IPS-18a (cell line): ENCODE measurements at regions not wholly inside any gene's neighbourhood (a gene's known extent, or its start where the extent isn't known, plus 50 kb on each side); places are given as distances from the start of the nearest gene placed in this dataset.

Experiments
- H3K27ac ChIP-seq: one replicate; pipeline ENCODE4 v1.5.1; 2013; ENCODE audit warnings: low read length
- H3K27me3 ChIP-seq: one replicate; pipeline ENCODE4 v1.6.1; 2013; ENCODE audit warnings: mild to moderate bottlenecking, low read length; ENCODE audit not compliant: control insufficient read depth, insufficient read depth
- H3K36me3 ChIP-seq: one replicate; pipeline ENCODE4 v1.6.1; 2013; ENCODE audit warnings: low read depth, low read length; ENCODE audit not compliant: control insufficient read depth
- H3K4me1 ChIP-seq: one replicate; pipeline ENCODE4 v1.6.1; 2013; ENCODE audit warnings: low read depth, low read length; ENCODE audit not compliant: control insufficient read depth
- H3K4me3 ChIP-seq: one replicate; pipeline ENCODE4 v1.5.1; 2013; ENCODE audit warnings: low read length
- H3K9ac ChIP-seq: one replicate; pipeline ENCODE4 v1.6.1; 2013; ENCODE audit warnings: mild to moderate bottlenecking, low read length, moderate library complexity
- H3K9me3 ChIP-seq: one replicate; pipeline ENCODE4 v1.6.1; 2013; ENCODE audit warnings: low read depth, low read length; ENCODE audit not compliant: control insufficient read depth

- Histone ChIP-seq H3K9me3 (no peaks in the 10 kb centered on the region), H3K36me3 (no peaks in the 10 kb centered on the region), H3K4me1 (no peaks in the 10 kb centered on the region), H3K4me3 (no peak overlapping the region), H3K9ac (no peak overlapping the region), H3K27me3 (no peaks in the 10 kb centered on the region), H3K27ac (no peak overlapping the region)
These were observed 977.1 kb downstream of the FAT4 start for GRCh38 chr4:126291886-126292285.

- Histone ChIP-seq H3K27ac (no peak overlapping the region), H3K4me3 (no peak overlapping the region), H3K27me3 (no peaks in the 10 kb centered on the region), H3K4me1 (no peaks in the 10 kb centered on the region), H3K9ac (no peak overlapping the region), H3K9me3 (peaks cover 3% of the 10 kb centered on the region), H3K36me3 (no peaks in the 10 kb centered on the region)
These were observed 983.5 kb downstream of the FAT4 start for GRCh38 chr4:126298271-126298670.

GRCh38 chr4:126306152-126306869, 991.6 kb downstream of the FAT4 start:
- Histone ChIP-seq H3K36me3 (no peaks in the 10 kb centered on the region), H3K27ac (no peak overlapping the region), H3K9me3 (no peaks in the 10 kb centered on the region), H3K4me3 (no peak overlapping the region), H3K9ac (no peak overlapping the region), H3K4me1 (no peaks in the 10 kb centered on the region), H3K27me3 (no peaks in the 10 kb centered on the region)

- Histone ChIP-seq H3K9me3 (no peaks in the 10 kb centered on the region), H3K36me3 (no peaks in the 10 kb centered on the region), H3K4me1 (no peaks in the 10 kb centered on the region), H3K4me3 (no peak overlapping the region), H3K27ac (no peak overlapping the region), H3K9ac (no peak overlapping the region), H3K27me3 (no peaks in the 10 kb centered on the region)
These were observed 1003.6 kb downstream of the FAT4 start for GRCh38 chr4:126318376-126318775.

GRCh38 chr4:126328914-126329313, 1014.2 kb downstream of the FAT4 start:
- Histone ChIP-seq H3K36me3 (no peaks in the 10 kb centered on the region), H3K9me3 (no peaks in the 10 kb centered on the region), H3K9ac (no peak overlapping the region), H3K4me1 (no peaks in the 10 kb centered on the region), H3K4me3 (no peak overlapping the region), H3K27me3 (no peaks in the 10 kb centered on the region), H3K27ac (no peak overlapping the region)

GRCh38 chr4:126338548-126338947, 1023.8 kb downstream of the FAT4 start:
- Histone ChIP-seq H3K27ac (no peak overlapping the region), H3K27me3 (no peaks in the 10 kb centered on the region), H3K9me3 (no peaks in the 10 kb centered on the region), H3K36me3 (no peaks in the 10 kb centered on the region), H3K9ac (no peak overlapping the region), H3K4me3 (no peak overlapping the region), H3K4me1 (no peaks in the 10 kb centered on the region)

- H3K9ac ChIP-seq = no peak overlapping the region
- H3K9me3 ChIP-seq = no peaks in the 10 kb centered on the region
- H3K27me3 ChIP-seq = no peaks in the 10 kb centered on the region
- no peak overlapping the region for H3K4me3 ChIP-seq
- no peak overlapping the region for H3K27ac ChIP-seq
- no peaks in the 10 kb centered on the region for H3K4me1 ChIP-seq
- no peaks in the 10 kb centered on the region for H3K36me3 ChIP-seq
These were observed 1027.2 kb downstream of the FAT4 start for GRCh38 chr4:126341927-126342326.

- Histone ChIP-seq H3K9ac (no peak overlapping the region), H3K36me3 (no peaks in the 10 kb centered on the region), H3K27me3 (no peaks in the 10 kb centered on the region), H3K9me3 (no peaks in the 10 kb centered on the region), H3K27ac (no peak overlapping the region), H3K4me3 (no peak overlapping the region), H3K4me1 (no peaks in the 10 kb centered on the region)
These were observed 1029.7 kb downstream of the FAT4 start for GRCh38 chr4:126344472-126344871.

GRCh38 chr4:126346654-126347053, 1031.9 kb downstream of the FAT4 start:
- Histone ChIP-seq H3K27ac (no peak overlapping the region), H3K9ac (no peak overlapping the region), H3K4me3 (no peak overlapping the region), H3K4me1 (no peaks in the 10 kb centered on the region), H3K9me3 (no peaks in the 10 kb centered on the region), H3K27me3 (no peaks in the 10 kb centered on the region), H3K36me3 (no peaks in the 10 kb centered on the region)

GRCh38 chr4:126354784-126355183, 1040.0 kb downstream of the FAT4 start:
- H3K27ac ChIP-seq = no peak overlapping the region
- no peaks in the 10 kb centered on the region for H3K9me3 ChIP-seq
- no peak overlapping the region for H3K4me3 ChIP-seq
- H3K9ac ChIP-seq = no peak overlapping the region
- no peaks in the 10 kb centered on the region for H3K4me1 ChIP-seq
- H3K36me3 ChIP-seq = no peaks in the 10 kb centered on the region
- H3K27me3 ChIP-seq = no peaks in the 10 kb centered on the region

GRCh38 chr4:126358041-126358440, 1043.3 kb downstream of the FAT4 start:
- no peaks in the 10 kb centered on the region for H3K27me3 ChIP-seq
- no peak overlapping the region for H3K27ac ChIP-seq
- no peak overlapping the region for H3K4me3 ChIP-seq
- H3K9me3 ChIP-seq = no peaks in the 10 kb centered on the region
- H3K4me1 ChIP-seq = peaks cover 11% of the 10 kb centered on the region
- H3K36me3 ChIP-seq = no peaks in the 10 kb centered on the region
- no peak overlapping the region for H3K9ac ChIP-seq

GRCh38 chr4:126361287-126361686, 1046.5 kb downstream of the FAT4 start:
- Histone ChIP-seq H3K9ac (no peak overlapping the region), H3K27me3 (no peaks in the 10 kb centered on the region), H3K4me1 (peaks cover 11% of the 10 kb centered on the region), H3K9me3 (no peaks in the 10 kb centered on the region), H3K36me3 (no peaks in the 10 kb centered on the region), H3K27ac (no peak overlapping the region), H3K4me3 (no peak overlapping the region)
